Activated naive CD4-positive, alpha-beta T cell treated with anti-CD3 and anti-CD28 coated beads for 36 hours (primary cell): ENCODE measurements at regions not wholly inside any gene's neighbourhood (a gene's known extent, or its start where the extent isn't known, plus 50 kb on each side); places are given as distances from the start of the nearest gene placed in this dataset.

Source experiments
- CTCF ChIA-PET: fragments of 350-600 bp; sonication (Branson Sonifier 250); formaldehyde crosslinking; loops from one replicate; lab custom pipeline; 2021; ENCODE audit warnings: antibody characterized with exemption; lab: Charles Lee
- DNase-seq: peaks from one replicate; pipeline ENCODE4 v3.0.0-alpha.2; 2020
- H3K27ac Mint-ChIP-seq: one replicate; pipeline ENCODE4 v1.8.0; 2021; ENCODE audit warnings: mild to moderate bottlenecking, mixed read lengths
- H3K27me3 Mint-ChIP-seq: one replicate; pipeline ENCODE4 v1.8.0; 2021; ENCODE audit warnings: low read depth, mixed read lengths
- H3K36me3 Mint-ChIP-seq: one replicate; pipeline ENCODE4 v1.8.0; 2021; ENCODE audit warnings: low read depth, mixed read lengths
- H3K4me1 Mint-ChIP-seq: one replicate; pipeline ENCODE4 v1.8.0; 2021; ENCODE audit warnings: low read depth, mixed read lengths
- H3K4me3 Mint-ChIP-seq: one replicate; pipeline ENCODE4 v1.8.0; 2021; ENCODE audit warnings: mild to moderate bottlenecking, moderate library complexity, mixed read lengths
- H3K9me3 Mint-ChIP-seq: one replicate; pipeline ENCODE4 v1.8.0; 2021; ENCODE audit warnings: mixed read lengths
- intact Hi-C: fragments of 100-400 bp; cut with micrococcal nuclease; formaldehyde crosslinking; loops from one replicate; pipeline ENCODE4 v1.15.1; 2023

DNA sequence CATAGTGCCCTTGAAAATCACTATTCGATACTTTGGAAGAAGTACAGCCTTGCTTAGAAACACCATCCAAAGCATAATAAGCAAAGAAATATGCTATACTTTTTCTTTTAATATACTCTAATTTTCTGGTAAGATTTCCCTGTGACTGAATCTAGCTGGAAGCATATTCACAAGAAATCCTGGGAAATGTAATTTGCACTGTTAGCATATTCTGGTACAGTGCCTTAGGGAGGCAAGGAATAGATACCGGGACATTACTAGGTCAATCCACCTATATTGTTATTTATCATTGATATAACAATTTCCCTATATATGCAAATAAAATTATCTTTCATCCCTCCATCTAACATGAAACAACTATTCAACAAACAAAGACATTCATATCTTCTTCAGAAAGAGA lies 1131.3 kb upstream of the PRR20A start:
- intact Hi-C loops, result no loop called here
- DNase-seq, result no peak
- CTCF ChIA-PET, result no interaction called here
- Mint-ChIP-seq H3K27ac (no peak overlapping the region), H3K4me3 (no peak overlapping the region), H3K36me3 (no peaks in the 10 kb centered on the region), H3K27me3 (no peaks in the 10 kb centered on the region), H3K4me1 (no peaks in the 10 kb centered on the region), H3K9me3 (no peaks in the 10 kb centered on the region)

DNA sequence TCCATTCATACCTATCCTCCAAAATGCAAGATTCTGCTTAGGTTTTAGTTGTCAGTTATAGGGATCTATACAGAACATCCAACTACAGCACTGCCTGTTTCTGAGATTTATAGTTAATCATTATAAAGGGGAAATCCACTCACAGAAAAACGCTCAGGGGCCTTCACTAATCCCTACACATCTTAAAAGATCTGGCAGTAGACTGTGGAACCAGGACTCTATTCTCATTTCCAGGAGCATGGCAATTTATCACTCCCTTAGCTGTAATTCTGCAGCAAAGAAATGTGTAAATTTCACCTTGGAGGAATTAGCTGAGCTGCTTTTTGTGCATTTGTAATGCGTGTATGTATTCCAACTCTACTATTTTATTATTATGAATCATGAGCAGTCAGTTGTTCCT lies 1128.1 kb upstream of the PRR20A start:
- Mint-ChIP-seq H3K4me1 (no peaks in the 10 kb centered on the region), H3K27ac (no peak overlapping the region), H3K4me3 (no peak overlapping the region), H3K9me3 (peaks cover 4% of the 10 kb centered on the region), H3K36me3 (no peaks in the 10 kb centered on the region), H3K27me3 (no peaks in the 10 kb centered on the region)
- CTCF ChIA-PET, result no interaction called here
- no peak for DNase-seq
- intact Hi-C loops, result no loop called here

DNA sequence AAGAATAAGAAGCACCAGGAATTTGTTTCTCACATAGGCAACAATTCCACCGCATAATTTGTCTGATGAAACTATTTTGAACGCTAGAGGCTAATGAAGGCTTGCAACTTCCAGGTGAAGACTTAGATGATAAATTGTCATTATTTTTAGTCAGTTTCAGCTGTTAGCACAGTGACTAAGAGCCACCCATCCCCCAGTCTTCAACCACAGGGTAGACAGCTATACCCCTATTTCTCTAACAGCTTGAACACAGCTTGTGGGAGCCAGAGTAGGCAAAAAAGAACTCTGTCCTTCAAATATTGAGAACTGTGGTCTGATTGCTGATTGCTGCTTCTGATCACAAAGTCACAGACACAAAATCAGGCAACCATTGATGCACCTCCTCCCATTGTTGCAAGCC lies 1124.8 kb upstream of the PRR20A start:
- Mint-ChIP-seq H3K36me3 (no peaks in the 10 kb centered on the region), H3K4me3 (no peak overlapping the region), H3K27me3 (no peaks in the 10 kb centered on the region), H3K27ac (no peak overlapping the region), H3K9me3 (peaks cover 14% of the 10 kb centered on the region), H3K4me1 (no peaks in the 10 kb centered on the region)
- no peak for DNase-seq
- intact Hi-C loops, result no loop called here
- CTCF ChIA-PET, result no interaction called here

DNA sequence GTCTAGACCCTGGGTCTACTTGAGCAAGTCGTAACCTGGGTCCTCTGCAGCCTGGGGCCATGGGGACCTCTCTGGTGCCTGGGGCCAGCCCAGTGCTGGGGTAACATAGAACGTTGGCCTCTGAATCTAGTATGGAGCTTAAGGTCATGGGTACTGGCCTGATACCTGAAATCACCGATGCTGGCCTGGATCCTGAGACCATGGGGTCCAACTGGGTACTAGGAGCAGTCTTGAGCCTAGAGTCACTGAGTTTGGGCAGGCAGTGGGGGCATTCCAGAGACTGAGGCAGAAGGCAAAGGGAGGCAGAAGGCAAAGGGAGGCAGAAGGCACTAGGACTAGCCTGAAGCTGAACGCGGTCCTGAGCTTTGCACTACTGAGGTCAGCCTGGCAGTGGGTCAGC lies 1121.1 kb upstream of the PRR20A start:
- CTCF ChIA-PET, result no interaction called here
- peaks cover 16% of the 10 kb centered on the region for H3K9me3 Mint-ChIP-seq
- DNase-seq, result no peak
- intact Hi-C loops, result no loop called here
- no peaks in the 10 kb centered on the region for H3K36me3 Mint-ChIP-seq
- H3K4me3 Mint-ChIP-seq, result no peak overlapping the region
- no peaks in the 10 kb centered on the region for H3K27me3 Mint-ChIP-seq
- no peaks in the 10 kb centered on the region for H3K4me1 Mint-ChIP-seq
- no peak overlapping the region for H3K27ac Mint-ChIP-seq

DNA sequence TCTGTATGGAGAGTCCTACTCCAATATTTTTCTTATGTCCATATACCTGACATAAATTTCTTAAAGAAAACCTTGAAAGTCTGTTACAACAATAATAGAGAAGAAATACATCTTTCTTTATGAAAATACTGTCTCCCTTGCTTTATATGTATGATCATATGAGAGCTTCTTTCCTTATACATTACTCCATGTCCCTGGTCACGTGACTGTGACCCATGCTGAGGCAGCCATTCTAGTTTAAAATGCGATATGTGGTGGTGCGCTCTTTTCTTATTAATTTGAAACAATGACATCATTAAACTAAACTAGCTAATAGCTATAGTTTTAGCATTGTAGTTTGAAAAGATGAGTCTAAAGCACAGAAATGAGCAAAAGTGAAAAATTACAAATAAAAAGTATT lies 1120.3 kb upstream of the PRR20A start:
- no peaks in the 10 kb centered on the region for H3K36me3 Mint-ChIP-seq
- peaks cover 13% of the 10 kb centered on the region for H3K9me3 Mint-ChIP-seq
- intact Hi-C loops, result no loop called here
- CTCF ChIA-PET, result no interaction called here
- H3K27me3 Mint-ChIP-seq, result no peaks in the 10 kb centered on the region
- no peaks in the 10 kb centered on the region for H3K4me1 Mint-ChIP-seq
- H3K27ac Mint-ChIP-seq, result no peak overlapping the region
- DNase-seq, result no peak
- H3K4me3 Mint-ChIP-seq, result no peak overlapping the region

DNA sequence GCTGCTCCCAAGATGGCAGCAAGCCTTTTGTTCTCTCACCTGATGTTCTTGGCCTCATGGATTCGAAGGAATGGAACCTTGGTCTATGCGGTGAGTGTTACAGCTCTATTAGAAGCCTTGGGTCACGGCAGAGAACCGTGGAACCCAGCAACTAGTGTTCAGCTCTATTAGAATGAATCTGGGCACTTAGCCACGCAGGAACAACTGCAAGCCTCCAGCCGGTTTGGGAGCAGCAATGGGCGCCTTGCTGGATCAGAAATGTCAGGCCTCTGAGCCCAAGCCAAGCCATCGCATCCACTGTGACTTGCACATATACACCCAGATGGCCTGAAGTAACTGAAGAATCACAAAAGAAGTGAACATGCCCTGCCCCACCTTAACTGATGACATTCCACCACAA lies 1100.7 kb upstream of the PRR20A start:
- no peaks in the 10 kb centered on the region for H3K36me3 Mint-ChIP-seq
- intact Hi-C loops, result no loop called here
- H3K4me1 Mint-ChIP-seq, result no peaks in the 10 kb centered on the region
- H3K9me3 Mint-ChIP-seq, result peaks cover 12% of the 10 kb centered on the region
- H3K27me3 Mint-ChIP-seq, result no peaks in the 10 kb centered on the region
- no peak for DNase-seq
- no peak overlapping the region for H3K4me3 Mint-ChIP-seq
- CTCF ChIA-PET, result no interaction called here
- H3K27ac Mint-ChIP-seq, result no peak overlapping the region

DNA sequence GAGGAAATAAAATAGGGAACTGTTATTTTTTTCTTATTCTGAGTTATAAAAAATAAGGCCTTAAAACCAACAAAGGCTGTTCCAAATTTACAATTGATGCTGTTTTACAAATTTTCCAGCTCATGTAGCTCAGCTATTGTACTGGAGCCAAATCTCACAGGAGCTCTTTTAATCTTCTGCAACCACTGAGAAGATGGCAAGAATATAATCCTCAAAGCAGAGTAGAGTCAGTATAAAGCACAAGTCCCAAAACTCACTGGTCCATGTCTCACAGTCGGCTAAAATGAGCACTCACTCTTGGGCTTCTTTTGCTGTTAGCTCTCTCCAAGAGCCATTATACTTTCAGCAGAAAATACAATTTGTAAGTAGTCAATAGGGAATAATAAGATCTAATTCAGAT lies 1074.4 kb upstream of the PRR20A start:
- Mint-ChIP-seq H3K4me1 (no peaks in the 10 kb centered on the region), H3K27me3 (no peaks in the 10 kb centered on the region), H3K27ac (no peak overlapping the region), H3K4me3 (no peak overlapping the region), H3K9me3 (peaks cover 5% of the 10 kb centered on the region), H3K36me3 (no peaks in the 10 kb centered on the region)
- CTCF ChIA-PET, result no interaction called here
- no peak for DNase-seq
- intact Hi-C loops, result no loop called here

DNA sequence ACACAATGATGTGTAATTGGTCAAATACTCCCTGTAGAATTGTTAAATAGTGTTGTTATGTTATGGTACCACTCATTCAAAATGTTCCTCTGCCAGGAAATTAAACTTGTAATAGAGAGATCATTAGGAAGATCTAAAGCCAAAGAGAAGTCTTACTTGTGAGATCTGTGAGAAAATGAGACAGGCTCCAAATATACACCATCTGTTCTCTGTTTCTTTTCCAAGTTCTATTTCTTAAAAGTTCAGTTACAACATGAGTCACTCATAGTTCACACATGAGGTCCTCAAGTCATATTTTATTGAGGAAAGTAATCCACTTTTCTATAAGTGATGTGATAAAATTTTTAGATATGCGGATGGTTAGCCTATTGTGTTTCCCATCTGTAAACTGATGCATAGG lies 1038.1 kb upstream of the PRR20A start:
- Mint-ChIP-seq H3K9me3 (peaks cover 7% of the 10 kb centered on the region), H3K27ac (no peak overlapping the region)
- intact Hi-C loops, result no loop called here

DNA sequence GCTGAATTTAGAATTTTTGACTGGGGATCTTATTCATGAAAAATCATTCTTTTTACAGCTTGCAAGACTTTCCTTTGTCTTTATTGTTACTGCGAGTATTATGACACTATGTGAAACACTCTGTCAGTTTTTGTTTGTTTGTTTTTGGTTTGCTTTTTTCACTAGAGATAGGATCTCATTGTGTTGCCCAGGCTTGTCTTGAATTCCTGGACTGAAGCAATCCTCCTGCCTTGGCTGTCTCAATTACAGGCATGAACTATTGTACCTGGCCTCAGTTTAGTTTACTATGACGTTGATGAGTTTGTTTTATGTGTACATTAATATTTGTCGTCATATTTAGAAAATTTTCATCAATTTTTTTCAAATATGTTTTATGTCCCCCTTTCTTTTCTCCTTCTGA lies 1030.0 kb upstream of the PRR20A start:
- Mint-ChIP-seq H3K36me3 (no peaks in the 10 kb centered on the region), H3K4me1 (no peaks in the 10 kb centered on the region), H3K9me3 (peaks cover 17% of the 10 kb centered on the region), H3K27me3 (no peaks in the 10 kb centered on the region), H3K4me3 (no peak overlapping the region), H3K27ac (no peak overlapping the region)
- no peak for DNase-seq
- CTCF ChIA-PET, result no interaction called here
- intact Hi-C loops, result no loop called here

More for the DNA sequence above, 1038.1 kb upstream of the PRR20A start:
- no peaks in the 10 kb centered on the region for H3K36me3 Mint-ChIP-seq
- no peaks in the 10 kb centered on the region for H3K27me3 Mint-ChIP-seq
- no peak for DNase-seq
- H3K4me3 Mint-ChIP-seq, result no peak overlapping the region
- CTCF ChIA-PET, result no interaction called here
- H3K4me1 Mint-ChIP-seq, result no peaks in the 10 kb centered on the region

DNA sequence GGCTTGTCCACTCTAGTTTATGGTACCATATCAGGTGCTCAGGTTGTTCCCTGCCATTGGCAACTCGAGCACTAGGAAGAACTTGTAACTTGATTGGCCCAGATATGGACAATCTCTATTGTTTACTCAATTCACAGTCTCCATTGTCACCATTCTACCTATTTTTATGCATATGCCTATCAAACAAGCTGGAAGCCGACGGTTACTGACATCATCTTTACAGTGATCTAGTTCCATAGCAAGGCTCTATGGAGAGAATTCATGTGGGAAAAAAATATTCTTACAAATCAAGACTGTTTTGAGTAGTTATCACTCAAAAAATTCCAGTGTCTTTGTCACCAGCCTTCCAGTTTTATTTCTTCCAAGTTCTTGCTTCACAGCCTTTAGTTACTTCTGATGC lies 1006.2 kb upstream of the PRR20A start:
- no peak overlapping the region for H3K4me3 Mint-ChIP-seq
- CTCF ChIA-PET, result no interaction called here
- no peak overlapping the region for H3K27ac Mint-ChIP-seq
- no peaks in the 10 kb centered on the region for H3K36me3 Mint-ChIP-seq
- intact Hi-C loops, result no loop called here
- DNase-seq, result no peak
- no peaks in the 10 kb centered on the region for H3K4me1 Mint-ChIP-seq
- no peaks in the 10 kb centered on the region for H3K27me3 Mint-ChIP-seq
- no peaks in the 10 kb centered on the region for H3K9me3 Mint-ChIP-seq

DNA sequence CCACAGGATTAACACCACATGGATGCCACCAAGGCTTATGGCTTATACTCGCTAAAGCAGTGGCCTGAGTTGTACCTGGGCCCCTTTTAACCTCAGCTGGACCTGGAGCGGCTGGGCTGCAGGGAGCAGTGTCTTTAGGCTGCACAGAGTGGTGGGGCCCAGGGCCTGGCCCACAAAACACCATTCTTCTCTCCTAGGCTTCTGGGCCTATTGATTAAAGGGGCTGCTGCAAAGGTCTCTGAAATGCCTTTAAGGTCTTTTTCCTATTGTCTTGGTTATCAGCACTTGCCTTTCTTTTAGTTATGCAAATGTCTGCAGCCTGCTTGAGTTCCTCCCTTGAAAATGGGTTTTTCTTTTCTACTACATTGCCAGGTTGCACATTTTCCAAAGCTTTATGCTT lies 973.9 kb upstream of the PRR20A start:
- intact Hi-C loops, result no loop called here
- Mint-ChIP-seq H3K4me3 (no peak overlapping the region), H3K4me1 (no peaks in the 10 kb centered on the region), H3K36me3 (no peaks in the 10 kb centered on the region), H3K27ac (no peak overlapping the region), H3K27me3 (no peaks in the 10 kb centered on the region), H3K9me3 (no peaks in the 10 kb centered on the region)
- DNase-seq, result no peak
- CTCF ChIA-PET, result no interaction called here

DNA sequence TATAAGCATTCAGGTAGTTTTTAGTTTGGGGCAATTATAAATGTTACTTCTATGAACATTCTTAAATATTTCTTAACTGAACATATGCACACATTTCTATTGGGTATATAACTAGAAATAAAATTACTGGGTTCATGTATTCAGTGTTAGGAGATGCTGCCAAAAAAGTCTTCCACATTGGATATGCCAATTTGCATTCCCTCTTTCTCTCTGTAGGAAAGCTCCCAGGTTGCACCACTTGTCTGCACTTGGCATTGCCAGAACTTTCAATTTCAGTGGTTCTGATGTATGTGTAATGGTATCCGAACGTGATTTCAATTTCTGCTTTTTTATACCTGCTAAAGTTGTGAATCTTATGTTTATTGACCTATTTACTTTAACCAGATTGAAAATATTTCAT lies 972.1 kb upstream of the PRR20A start:
- Mint-ChIP-seq H3K4me1 (no peaks in the 10 kb centered on the region), H3K27me3 (no peaks in the 10 kb centered on the region), H3K36me3 (no peaks in the 10 kb centered on the region), H3K4me3 (no peak overlapping the region), H3K9me3 (no peaks in the 10 kb centered on the region), H3K27ac (no peak overlapping the region)
- intact Hi-C loops, result no loop called here
- DNase-seq, result no peak
- CTCF ChIA-PET, result no interaction called here

DNA sequence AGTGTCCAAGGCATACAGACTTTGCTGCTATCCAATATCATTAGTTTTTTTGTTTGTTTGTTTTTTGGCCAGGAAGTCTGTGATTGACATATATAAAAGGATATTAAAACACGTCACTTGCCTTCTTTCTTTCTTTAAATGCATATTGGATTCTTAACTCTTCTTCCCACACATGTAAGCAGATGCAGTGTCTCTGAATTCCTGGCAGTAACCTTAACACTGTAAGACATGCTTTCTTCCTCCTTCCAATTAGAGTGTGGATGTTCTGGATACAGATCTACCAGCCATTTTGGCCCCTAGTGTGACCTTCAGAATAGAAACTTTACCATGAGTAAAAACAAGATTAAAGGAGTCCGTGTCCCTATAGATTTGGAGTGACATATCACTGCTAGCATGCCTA lies 967.4 kb upstream of the PRR20A start:
- H3K27ac Mint-ChIP-seq, result no peak overlapping the region
- no peaks in the 10 kb centered on the region for H3K27me3 Mint-ChIP-seq
- CTCF ChIA-PET, result no interaction called here
- no peaks in the 10 kb centered on the region for H3K4me1 Mint-ChIP-seq
- H3K4me3 Mint-ChIP-seq, result no peak overlapping the region
- DNase-seq, result no peak
- no peaks in the 10 kb centered on the region for H3K36me3 Mint-ChIP-seq
- H3K9me3 Mint-ChIP-seq, result peaks cover 6% of the 10 kb centered on the region
- intact Hi-C loops, result no loop called here

DNA sequence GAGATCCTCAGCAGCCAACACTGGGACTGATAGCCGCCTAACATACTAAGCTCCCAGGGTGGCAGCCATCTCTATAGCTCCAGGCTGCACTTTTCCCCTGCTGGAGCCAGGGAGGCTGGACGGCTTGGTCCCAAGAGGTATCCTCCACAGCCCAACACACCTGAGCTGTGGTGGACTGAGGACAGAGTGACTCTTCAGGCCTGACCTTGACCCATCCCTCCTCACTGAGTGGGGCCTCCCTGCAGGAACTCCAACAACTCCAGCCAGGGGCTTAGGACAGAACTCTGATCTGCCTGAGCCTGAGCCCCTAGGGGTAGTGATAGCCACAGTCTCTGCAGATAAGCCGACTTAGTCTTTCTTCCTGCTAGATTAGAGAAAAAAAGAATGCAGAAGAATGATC lies 958.1 kb upstream of the PRR20A start:
- no peak overlapping the region for H3K27ac Mint-ChIP-seq
- no peaks in the 10 kb centered on the region for H3K27me3 Mint-ChIP-seq
- intact Hi-C loops, result no loop called here
- DNase-seq, result no peak
- H3K9me3 Mint-ChIP-seq, result peaks cover 2% of the 10 kb centered on the region
- CTCF ChIA-PET, result no interaction called here
- no peak overlapping the region for H3K4me3 Mint-ChIP-seq
- no peaks in the 10 kb centered on the region for H3K4me1 Mint-ChIP-seq
- no peaks in the 10 kb centered on the region for H3K36me3 Mint-ChIP-seq
